ENCODE measurements at regions not wholly inside any gene's neighbourhood (a gene's known extent, or its start where the extent isn't known, plus 50 kb on each side); places are given as distances from the start of the nearest gene placed in this dataset.

- Mint-ChIP-seq H3K27ac (no peak overlapping the region), H3K27me3 (peaks cover 4% of the 10 kb centered on the region), H3K4me3 (no peak overlapping the region), H3K4me1 (ENCODE audit: unreplicated experiment) (no peaks in the 10 kb centered on the region), H3K36me3 (peaks cover 4% of the 10 kb centered on the region), H3K9me3 (peaks cover 17% of the 10 kb centered on the region)
- TF ChIP-seq, protein P1, sequence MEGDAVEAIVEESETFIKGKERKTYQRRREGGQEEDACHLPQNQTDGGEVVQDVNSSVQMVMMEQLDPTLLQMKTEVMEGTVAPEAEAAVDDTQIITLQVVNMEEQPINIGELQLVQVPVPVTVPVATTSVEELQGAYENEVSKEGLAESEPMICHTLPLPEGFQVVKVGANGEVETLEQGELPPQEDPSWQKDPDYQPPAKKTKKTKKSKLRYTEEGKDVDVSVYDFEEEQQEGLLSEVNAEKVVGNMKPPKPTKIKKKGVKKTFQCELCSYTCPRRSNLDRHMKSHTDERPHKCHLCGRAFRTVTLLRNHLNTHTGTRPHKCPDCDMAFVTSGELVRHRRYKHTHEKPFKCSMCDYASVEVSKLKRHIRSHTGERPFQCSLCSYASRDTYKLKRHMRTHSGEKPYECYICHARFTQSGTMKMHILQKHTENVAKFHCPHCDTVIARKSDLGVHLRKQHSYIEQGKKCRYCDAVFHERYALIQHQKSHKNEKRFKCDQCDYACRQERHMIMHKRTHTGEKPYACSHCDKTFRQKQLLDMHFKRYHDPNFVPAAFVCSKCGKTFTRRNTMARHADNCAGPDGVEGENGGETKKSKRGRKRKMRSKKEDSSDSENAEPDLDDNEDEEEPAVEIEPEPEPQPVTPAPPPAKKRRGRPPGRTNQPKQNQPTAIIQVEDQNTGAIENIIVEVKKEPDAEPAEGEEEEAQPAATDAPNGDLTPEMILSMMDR (conservative IDR thresholded peaks at IDR 0.05) = no peak
- DNase-seq (ENCODE audit: extremely low spot score, unreplicated experiment) = no peak
Observed at GRCh38 chr20:24859539-24859938, 89.5 kb upstream of the CST7 start.

- no peak for DNase-seq (ENCODE audit: extremely low spot score, unreplicated experiment)
- H3K27me3 Mint-ChIP-seq = peaks cover 4% of the 10 kb centered on the region
- H3K36me3 Mint-ChIP-seq = peaks cover 4% of the 10 kb centered on the region
- TF ChIP-seq, protein P1 (conservative IDR thresholded peaks at IDR 0.05) = no peak
- no peak overlapping the region for H3K27ac Mint-ChIP-seq
- peaks cover 22% of the 10 kb centered on the region for H3K9me3 Mint-ChIP-seq
- no peaks in the 10 kb centered on the region for H3K4me1 Mint-ChIP-seq (ENCODE audit: unreplicated experiment)
- no peak overlapping the region for H3K4me3 Mint-ChIP-seq
Observed at GRCh38 chr20:24862186-24862585, 86.9 kb upstream of the CST7 start.

GRCh38 chr20:24862606-24863005 lies 86.5 kb upstream of the CST7 start:
- H3K9me3 Mint-ChIP-seq = peaks cover 22% of the 10 kb centered on the region
- H3K27ac Mint-ChIP-seq = no peak overlapping the region
- H3K27me3 Mint-ChIP-seq = peaks cover 4% of the 10 kb centered on the region
- no peak overlapping the region for H3K4me3 Mint-ChIP-seq
- H3K4me1 Mint-ChIP-seq (ENCODE audit: unreplicated experiment) = no peaks in the 10 kb centered on the region
- no peak for DNase-seq (ENCODE audit: extremely low spot score, unreplicated experiment)
- peaks cover 4% of the 10 kb centered on the region for H3K36me3 Mint-ChIP-seq
- TF ChIP-seq, protein P1 (conservative IDR thresholded peaks at IDR 0.05) = no peak

- Mint-ChIP-seq H3K36me3 (peaks cover 4% of the 10 kb centered on the region), H3K9me3 (peaks cover 17% of the 10 kb centered on the region), H3K27ac (no peak overlapping the region), H3K4me1 (ENCODE audit: unreplicated experiment) (no peaks in the 10 kb centered on the region), H3K27me3 (peaks cover 4% of the 10 kb centered on the region), H3K4me3 (no peak overlapping the region)
- TF ChIP-seq, protein P1 (conservative IDR thresholded peaks at IDR 0.05) = no peak
- DNase-seq (ENCODE audit: extremely low spot score, unreplicated experiment) = no peak
Observed at GRCh38 chr20:24863356-24863755, 85.7 kb upstream of the CST7 start.

DNA sequence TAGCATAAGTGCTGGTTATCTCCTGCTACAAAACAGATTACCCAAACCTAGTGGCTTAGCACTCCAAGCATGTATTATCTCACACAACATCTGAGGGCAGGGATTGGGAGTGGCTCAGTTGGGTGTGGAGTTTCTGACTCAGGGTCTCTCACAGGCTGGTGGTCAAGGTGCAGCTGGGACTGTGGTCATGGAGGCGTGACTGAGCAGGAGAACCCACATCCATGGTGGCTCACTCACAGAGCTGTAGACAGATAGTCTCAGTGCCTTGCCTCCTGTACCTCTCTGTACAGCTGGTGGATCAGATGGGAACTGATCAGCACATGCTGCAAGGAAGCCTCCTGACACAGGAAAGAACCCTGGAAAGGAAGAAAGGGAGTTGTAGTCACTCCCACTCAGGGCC lies 83.1 kb upstream of the CST7 start:
- DNase-seq (ENCODE audit: extremely low spot score, unreplicated experiment) = no peak
- Mint-ChIP-seq H3K4me1 (ENCODE audit: unreplicated experiment) (no peaks in the 10 kb centered on the region), H3K36me3 (no peaks in the 10 kb centered on the region), H3K27ac (no peak overlapping the region), H3K27me3 (peaks cover 4% of the 10 kb centered on the region), H3K9me3 (peaks cover 13% of the 10 kb centered on the region), H3K4me3 (no peak overlapping the region)
- TF ChIP-seq, protein P1 (conservative IDR thresholded peaks at IDR 0.05) = no peak

DNA sequence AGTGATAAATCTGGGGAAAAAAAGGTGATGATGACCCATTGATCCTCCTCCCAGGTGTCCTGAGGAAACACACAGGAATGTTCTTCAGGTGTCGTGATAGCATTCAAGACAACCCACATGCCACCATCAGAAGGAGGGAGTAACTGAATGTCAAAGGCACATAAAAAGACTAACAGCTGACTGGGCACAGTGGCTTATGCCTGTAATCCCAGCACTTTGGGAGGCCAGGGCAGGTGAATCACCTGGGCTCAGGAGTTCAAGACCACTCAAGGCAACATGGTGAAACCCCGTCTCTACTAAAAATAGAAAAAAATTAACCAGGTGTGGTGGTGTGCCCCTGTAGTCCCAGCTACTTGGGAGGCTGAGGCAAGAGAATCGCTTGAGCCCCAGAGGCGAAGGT lies 82.3 kb upstream of the CST7 start:
- H3K36me3 Mint-ChIP-seq = no peaks in the 10 kb centered on the region
- TF ChIP-seq, protein P1 (conservative IDR thresholded peaks at IDR 0.05) = no peak
- H3K4me1 Mint-ChIP-seq (ENCODE audit: unreplicated experiment) = no peaks in the 10 kb centered on the region
- peaks cover 4% of the 10 kb centered on the region for H3K27me3 Mint-ChIP-seq
- H3K27ac Mint-ChIP-seq = no peak overlapping the region
- peaks cover 13% of the 10 kb centered on the region for H3K9me3 Mint-ChIP-seq
- H3K4me3 Mint-ChIP-seq = no peak overlapping the region
- DNase-seq (ENCODE audit: extremely low spot score, unreplicated experiment) = no peak
